Keratinocyte (primary cell): ENCODE measurements at regions not wholly inside any gene's neighbourhood (a gene's known extent, or its start where the extent isn't known, plus 50 kb on each side); places are given as distances from the start of the nearest gene placed in this dataset.

Source experiments
- DNase-seq: peaks from one replicate; pipeline ENCODE4 v3.0.0-alpha.2; 2011; ENCODE audit warnings: low read depth, missing footprints, low spot score
- FAIRE-seq: peaks from 2 replicates; lab custom pipeline; 2011; peaks lifted over from hg19 to GRCh38; lab: Jason Lieb, UNC
- H2AFZ ChIP-seq: 2 replicates; pipeline ENCODE4 v1.6.0; 2012; ENCODE audit warnings: low read length, control low read depth, inconsistent platforms; ENCODE audit not compliant: control insufficient read depth
- H3K27ac ChIP-seq: 2 replicates; pipeline ENCODE4 v1.5.1; 2011; ENCODE audit warnings: low read length; ENCODE audit not compliant: control insufficient read depth, insufficient read depth
- H3K27me3 ChIP-seq: 3 replicates; pipeline ENCODE4 v1.6.0; 2011; ENCODE audit warnings: low read length; ENCODE audit not compliant: control insufficient read depth, insufficient read depth; ENCODE audit errors: extremely low read depth
- H3K36me3 ChIP-seq, 2 experiments: 2 replicates in 1 of 2; 3 replicates in 1 of 2; pipeline ENCODE4 v1.5.1; 2011; ENCODE audit warnings: low read length in 2 of 2, mild to moderate bottlenecking in 1 of 2; ENCODE audit not compliant: control insufficient read depth in 2 of 2, insufficient read depth in 2 of 2; ENCODE audit errors: extremely low read depth in 1 of 2
- H3K4me1 ChIP-seq: 3 replicates; pipeline ENCODE4 v1.5.1; 2011; ENCODE audit warnings: low read length; ENCODE audit not compliant: control insufficient read depth, insufficient read depth; ENCODE audit errors: extremely low read depth
- H3K4me2 ChIP-seq: 3 replicates; pipeline ENCODE4 v1.6.0; 2011; ENCODE audit warnings: low read depth, low read length; ENCODE audit not compliant: control insufficient read depth, insufficient read depth; ENCODE audit errors: extremely low read depth
- H3K4me3 ChIP-seq, 3 experiments: fragments of 200-600 bp in 1 of 3; sonication (generic) in 1 of 3; 2 replicates in 2 of 3; 3 replicates in 1 of 3; pipeline ENCODE4 v1.5.1; 2011 to 2016; ENCODE audit warnings: low read length in 3 of 3, mild to moderate bottlenecking in 3 of 3, control low read depth in 2 of 3, inconsistent platforms in 1 of 3, low read depth in 1 of 3, mixed read lengths in 1 of 3, mixed run types in 1 of 3, moderate library complexity in 1 of 3; ENCODE audit not compliant: control insufficient read depth in 2 of 3, insufficient read depth in 2 of 3; ENCODE audit errors: extremely low read depth in 1 of 3
- H3K79me2 ChIP-seq: 2 replicates; pipeline ENCODE4 v1.6.0; 2012; ENCODE audit warnings: low read length; ENCODE audit not compliant: control insufficient read depth, insufficient read depth
- H3K9ac ChIP-seq: 3 replicates; pipeline ENCODE4 v1.6.0; 2011; ENCODE audit warnings: low read length; ENCODE audit not compliant: control insufficient read depth, insufficient read depth; ENCODE audit errors: extremely low read depth
- H3K9me1 ChIP-seq: 3 replicates; pipeline ENCODE4 v1.6.0; 2011; ENCODE audit warnings: low read length; ENCODE audit not compliant: control insufficient read depth, insufficient read depth; ENCODE audit errors: extremely low read depth
- H3K9me3 ChIP-seq: 2 replicates; pipeline ENCODE4 v1.5.1; 2012; ENCODE audit warnings: low read depth, low read length; ENCODE audit not compliant: control insufficient read depth
- H4K20me1 ChIP-seq: 3 replicates; pipeline ENCODE4 v1.6.0; 2011; ENCODE audit warnings: low read length; ENCODE audit not compliant: control insufficient read depth, insufficient read depth; ENCODE audit errors: extremely low read depth
- CTCF ChIP-seq, 3 experiments: IDR thresholded peaks in 1 of 3; conservative IDR thresholded peaks in 1 of 3; optimal IDR thresholded peaks in 1 of 3; 2 replicates in 2 of 3; 3 replicates in 1 of 3; pipeline versions ENCODE3 to v1.5.1; 2011; ENCODE audit warnings: low read length in 3 of 3, mild to moderate bottlenecking in 3 of 3, moderate library complexity in 2 of 3, control low read depth in 1 of 3, inconsistent platforms in 1 of 3; ENCODE audit not compliant: insufficient read depth in 2 of 3; ENCODE audit errors: extremely low read depth in 1 of 3
- EZH2 ChIP-seq: IDR thresholded peaks from one replicate; pipeline ENCODE4 v1.6.1; 2012; ENCODE audit warnings: inconsistent platforms, mild to moderate bottlenecking, low read length, moderate library complexity
- dilution Hi-C: fragments of 300-500 bp; cut with MboI; formaldehyde crosslinking; loops from one replicate; pipeline ENCODE4 v1.7.0; 2020; ENCODE audit warnings: low sequenced_read_pairs; ENCODE audit not compliant: extremely low pct_ligation_motif_present

GRCh38 chr2:172259827-172260226 is 157.1 kb upstream of the DLX2 start:
- Histone ChIP-seq H3K9ac (no peak overlapping the region), H3K36me3 (no peaks in the 10 kb centered on the region), H3K4me2 (no peak overlapping the region), H3K27me3 (no peaks in the 10 kb centered on the region), H2AFZ (peak overlapping the region; percentile 37), H3K4me3 (no peak overlapping the region), H3K27ac (peak overlapping the region; percentile 97), H4K20me1 (no peaks in the 10 kb centered on the region), H3K79me2 (no peaks in the 10 kb centered on the region), H3K9me1 (no peaks in the 10 kb centered on the region), H3K4me1 (peaks cover 25% of the 10 kb centered on the region), H3K9me3 (no peaks in the 10 kb centered on the region)
- DNase-seq (no peak), FAIRE-seq (peak; percentile 39)
- dilution Hi-C loops, result no loop called here
- TF ChIP-seq EZH2 (no peak), CTCF (optimal IDR thresholded peaks at IDR 0.05 in 1 of 3, IDR thresholded peaks at IDR 0.05 in 1 of 3, conservative IDR thresholded peaks at IDR 0.05 in 1 of 3; ENCODE audit: extremely low read depth in 1 of 3, insufficient read depth in 2 of 3, low read length in 3 of 3) (no peak)

DNA sequence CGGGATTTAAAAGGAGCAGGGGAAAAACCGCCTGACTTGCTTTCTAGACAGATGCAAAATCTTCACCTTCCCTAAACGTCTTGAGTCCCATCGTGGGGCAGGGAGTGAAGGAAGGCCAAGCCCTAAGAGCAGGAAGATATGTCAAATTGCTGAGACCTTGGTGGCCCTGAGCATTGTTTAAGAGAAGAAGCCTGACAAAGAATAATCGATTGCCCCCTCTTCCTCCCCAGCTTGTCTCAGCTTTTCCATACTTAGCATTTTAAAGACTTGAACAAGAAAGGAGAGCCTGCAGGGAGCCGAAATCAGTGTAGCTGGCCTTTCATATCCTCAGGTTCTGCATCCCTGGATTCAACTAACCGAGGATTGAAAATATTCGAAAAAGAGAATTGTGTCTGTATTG is 157.6 kb upstream of the DLX2 start:
- DNase-seq, result no peak
- Histone ChIP-seq H3K36me3 (no peaks in the 10 kb centered on the region), H3K4me3 (no peak overlapping the region), H3K9me1 (no peaks in the 10 kb centered on the region), H3K9ac (no peak overlapping the region), H3K27ac (peak overlapping the region; percentile 97), H3K79me2 (no peaks in the 10 kb centered on the region), H3K4me1 (peaks cover 25% of the 10 kb centered on the region), H2AFZ (peak overlapping the region; percentile 37), H3K27me3 (no peaks in the 10 kb centered on the region), H3K9me3 (no peaks in the 10 kb centered on the region), H4K20me1 (no peaks in the 10 kb centered on the region), H3K4me2 (no peak overlapping the region)
- no peak for FAIRE-seq
- dilution Hi-C loops, result no loop called here
- TF ChIP-seq EZH2 (no peak), CTCF (optimal IDR thresholded peaks at IDR 0.05 in 1 of 3, IDR thresholded peaks at IDR 0.05 in 1 of 3, conservative IDR thresholded peaks at IDR 0.05 in 1 of 3; ENCODE audit: extremely low read depth in 1 of 3, insufficient read depth in 2 of 3, low read length in 3 of 3) (no peak)
